GM12878 (cell line): ENCODE measurements at regions not wholly inside any gene's neighbourhood (a gene's known extent, or its start where the extent isn't known, plus 50 kb on each side); places are given as distances from the start of the nearest gene placed in this dataset.

Source experiments
- ATAC-seq: fragments of 200-7000 bp; cut with Tn5 transposase; 3 replicates; pipeline ENCODE4 v1.9.1; 2020; ENCODE audit warnings: mild to moderate bottlenecking, moderate library complexity
- BruUV-seq: library from RNA; stranded (reverse); fragments of 400-500 nt; replicated peaks from 2 replicates; lab custom pipeline; 2021; lab: Mats Ljungman, UMichigan
- CTCF ChIA-PET: fragments of 300-600 bp; sonication (Branson Sonifier 250); formaldehyde crosslinking; extraction: SDS; loops from one replicate; lab custom pipeline; 2021; ENCODE audit warnings: inconsistent platforms; lab: Yijun Ruan, JAX
- POLR2A ChIA-PET: fragments of 350-600 bp; formaldehyde crosslinking; extraction: SDS; loops from one replicate; lab custom pipeline; 2021; ENCODE audit warnings: inconsistent platforms; lab: Charles Lee
- RAD21 ChIA-PET: fragments of 300-600 bp; sonication (Branson Sonifier 250); formaldehyde crosslinking; loops from one replicate; lab custom pipeline; 2023; ENCODE audit warnings: antibody characterized with exemption; ENCODE audit not compliant: unreplicated experiment; lab: Charles Lee
- SMC1A ChIA-PET: fragments of 300-600 bp; sonication (Branson Sonifier 250); formaldehyde crosslinking; loops from one replicate; lab custom pipeline; 2023; ENCODE audit not compliant: unreplicated experiment, uncharacterized antibody; lab: Charles Lee
- DNase-seq: peaks from one replicate; pipeline ENCODE4 v3.0.0-alpha.2; 2011; ENCODE audit warnings: low read depth, low spot score
- FAIRE-seq: peaks from 3 replicates; lab custom pipeline; 2011; peaks lifted over from hg19 to GRCh38; lab: Jason Lieb, UNC
- H2AFZ ChIP-seq: 2 replicates; pipeline ENCODE4 v1.6.0; 2011; ENCODE audit warnings: low read depth, low read length, control low read depth; ENCODE audit not compliant: control insufficient read depth
- H3K27ac ChIP-seq: 2 replicates; pipeline ENCODE4 v1.5.1; 2011; ENCODE audit warnings: control low read depth; ENCODE audit not compliant: control insufficient read depth, insufficient read depth
- H3K27me3 ChIP-seq, 2 experiments: replicated peaks in 1 of 2; 2 replicates each; pipeline versions ENCODE4 v1.6.0 to v1.6.1; 2011; ENCODE audit warnings: low read length in 1 of 2; ENCODE audit not compliant: control insufficient read depth in 2 of 2, insufficient read depth in 2 of 2
- H3K36me3 ChIP-seq, 2 experiments: 2 replicates each; pipeline ENCODE4 v1.5.1; 2011; ENCODE audit warnings: low read length in 1 of 2; ENCODE audit not compliant: control insufficient read depth in 2 of 2, insufficient read depth in 2 of 2
- H3K4me1 ChIP-seq: 2 replicates; pipeline ENCODE4 v1.6.1; 2011; ENCODE audit warnings: mild to moderate bottlenecking, low read length, moderate library complexity, mixed read lengths; ENCODE audit not compliant: control insufficient read depth, insufficient read depth
- H3K4me2 ChIP-seq: 2 replicates; pipeline ENCODE4 v1.6.0; 2011; ENCODE audit warnings: control low read depth; ENCODE audit not compliant: control insufficient read depth, insufficient read depth
- H3K4me3 ChIP-seq: fragments of 200-600 bp; sonication (generic); 2 replicates; pipeline ENCODE4 v1.5.1; 2016
- H3K79me2 ChIP-seq: 2 replicates; pipeline ENCODE4 v1.6.0; 2011; ENCODE audit warnings: low read length; ENCODE audit not compliant: control insufficient read depth, insufficient read depth
- H3K9ac ChIP-seq: 2 replicates; pipeline ENCODE4 v1.8.0; 2011; ENCODE audit warnings: low read length, control low read depth, mixed read lengths; ENCODE audit not compliant: control insufficient read depth, insufficient read depth
- H3K9me3 ChIP-seq: replicated peaks from 3 replicates; pipeline ENCODE4 v1.5.1; 2011; ENCODE audit warnings: mild to moderate bottlenecking, low read length; ENCODE audit not compliant: control insufficient read depth, insufficient read depth
- H4K20me1 ChIP-seq: 2 replicates; pipeline ENCODE4 v1.6.0; 2011; ENCODE audit not compliant: control insufficient read depth, insufficient read depth
- BACH1 ChIP-seq: fragments of 450-650 bp; IDR thresholded peaks from 2 replicates; pipeline ENCODE4 v1.6.1; 2017; ENCODE audit warnings: mild to moderate bottlenecking, borderline replicate concordance
- BCLAF1 ChIP-seq: fragments of 450-650 bp; IDR thresholded peaks from 2 replicates; pipeline ENCODE4 v1.6.1; 2017; ENCODE audit warnings: antibody characterized with exemption, mild to moderate bottlenecking, moderate library complexity
- CREM ChIP-seq: IDR thresholded peaks from 2 replicates; pipeline ENCODE4 v1.6.1; 2014; ENCODE audit warnings: antibody characterized with exemption, low read depth
- IRF5 ChIP-seq: fragments of 450-650 bp; IDR thresholded peaks from 2 replicates; pipeline ENCODE4 v1.6.1; 2017; ENCODE audit warnings: borderline replicate concordance
- KDM1A ChIP-seq: fragments of 200-600 bp; sonication (generic); IDR thresholded peaks from 2 replicates; pipeline ENCODE4 v1.6.1; 2016; ENCODE audit warnings: borderline replicate concordance
- MEF2A ChIP-seq: IDR thresholded peaks from 2 replicates; pipeline ENCODE4 v1.6.1; 2011; ENCODE audit warnings: low read depth, mild to moderate bottlenecking, low read length, moderate library complexity; ENCODE audit not compliant: insufficient read depth
- MEF2B ChIP-seq: fragments of 450-650 bp; IDR thresholded peaks from 2 replicates; pipeline ENCODE4 v1.6.1; 2018; ENCODE audit warnings: mild to moderate bottlenecking, moderate library complexity; ENCODE audit not compliant: partially characterized antibody, poor library complexity, severe bottlenecking
- MYC ChIP-seq: IDR thresholded peaks from 2 replicates; pipeline ENCODE4 v1.6.1; 2011; ENCODE audit warnings: mild to moderate bottlenecking, low read length, moderate library complexity, inconsistent platforms; ENCODE audit not compliant: insufficient read depth, insufficient replicate concordance, insufficient read length, severe bottlenecking
- SREBF1 ChIP-seq: IDR thresholded peaks from 2 replicates; pipeline ENCODE4 v1.6.1; 2012; ENCODE audit warnings: mild to moderate bottlenecking, low read length
- ZNF274 ChIP-seq: IDR thresholded peaks from one replicate; pipeline ENCODE4 v1.8.0; 2011; ENCODE audit not compliant: insufficient read length, insufficient read depth
- ZNF384 ChIP-seq: IDR thresholded peaks from 2 replicates; pipeline ENCODE4 v1.6.1; 2012; ENCODE audit warnings: low read depth, mild to moderate bottlenecking, low read length, improper control_type of control experiment, borderline replicate concordance
- ZNF622 ChIP-seq: fragments of 450-650 bp; IDR thresholded peaks from 2 replicates; pipeline ENCODE4 v1.6.1; 2017; ENCODE audit warnings: mild to moderate bottlenecking, inconsistent platforms
- whole genome bisulfite sequencing: methylation state at CpG from one replicate; pipeline ENCODE4 v1.1.6; 2016; ENCODE audit warnings: low lambda C conversion rate; ENCODE audit not compliant: insufficient replicate concordance, insufficient coverage; ENCODE audit errors: missing lambda C conversion rate; 5-methylcytosine and 5-hydroxymethylcytosine counted together
- in situ Hi-C: fragments of 300-500 bp; cut with MboI; formaldehyde crosslinking; loops from 9 replicates; pipeline ENCODE4 v1.14.3; 2018; ENCODE audit warnings: mixed read lengths
- intact Hi-C: fragments of 100-400 bp; cut with micrococcal nuclease; formaldehyde crosslinking; loops from one replicate; pipeline ENCODE4 v1.14.2; 2022; ENCODE audit not compliant: unreplicated experiment

- no peak for TF ChIP-seq IRF5
- TF ChIP-seq ZNF274: no peak
- TF ChIP-seq ZNF622: no peak
- TF ChIP-seq SREBF1: no peak
These were observed 104.8 kb upstream of the CPEB4 start (continued) for GRCh38 chr5:173783371-173783770.

GRCh38 chr5:173785400-173785799 lies 102.7 kb upstream of the CPEB4 start:
- RAD21 ChIA-PET: interaction anchor here (1.0 to 8.4 kb wide), 21 partner anchors 18 to 188 kb away, joined by 3 to 147 read pairs (median 7); partner anchors contain the start of gene CPEB4
- SMC1A ChIA-PET: interaction anchor here (0.8 to 12.0 kb wide), 24 partner anchors 13 to 166 kb away, joined by 3 to 271 read pairs (median 10); partner anchors contain the start of gene CPEB4
- no peak overlapping the region for H3K4me3 ChIP-seq
- peak overlapping the region; percentile 49; the same call in 1 of the 2 replicates for H2AFZ ChIP-seq
- H3K9ac ChIP-seq: no peak overlapping the region
- POLR2A ChIA-PET: interaction anchor here (0.8 to 4.9 kb wide), 5 partner anchors 39 to 122 kb away, joined by 3 to 36 read pairs (median 8); no protein-coding TSS in a partner anchor
- no peaks in the 10 kb centered on the region for H3K27me3 ChIP-seq
- WGBS: 91% methylated on average over 4 of the region's 4 CpGs
- no peaks in the 10 kb centered on the region for H3K36me3 ChIP-seq
- peaks cover 60% of the 10 kb centered on the region for H3K4me1 ChIP-seq
- DNase-seq (no peak), ATAC-seq (peak; percentile 17), FAIRE-seq (no peak)
- no TSS peak for BruUV-seq
- intact Hi-C loops (loop anchor here (5.0 to 10.0 kb wide), 4 partner anchors 101 to 187 kb away; partner anchors contain the start of gene BOD1), in situ Hi-C loops (no loop called here)
- no peak for TF ChIP-seq MYC
- TF ChIP-seq BCLAF1: no peak
- TF ChIP-seq MEF2B: peak; percentile 16
- no peak for TF ChIP-seq BACH1
- peak; percentile 62; the same call in 1 of the 2 replicates for TF ChIP-seq MEF2A
- TF ChIP-seq ZNF384: no peak
- TF ChIP-seq KDM1A: no peak
- no peak for TF ChIP-seq CREM
- H3K4me2 ChIP-seq: peak overlapping the region; percentile 78
- CTCF ChIA-PET: interaction anchor here (0.7 to 7.8 kb wide), 25 partner anchors 12 to 272 kb away, joined by 3 to 87 read pairs (median 9); partner anchors contain the start of gene CPEB4
- no peaks in the 10 kb centered on the region for H4K20me1 ChIP-seq
- H3K9me3 ChIP-seq: no peaks in the 10 kb centered on the region
- no peaks in the 10 kb centered on the region for H3K79me2 ChIP-seq
- H3K27ac ChIP-seq: peak overlapping the region; percentile 45
